Keratinocyte (primary cell): ENCODE measurements at regions not wholly inside any gene's neighbourhood (a gene's known extent, or its start where the extent isn't known, plus 50 kb on each side); places are given as distances from the start of the nearest gene placed in this dataset.

ENCODE experiments used
- DNase-seq: peaks from one replicate; pipeline ENCODE4 v3.0.0-alpha.2; 2011; ENCODE audit warnings: low read depth, missing footprints, low spot score
- FAIRE-seq: peaks from 2 replicates; lab custom pipeline; 2011; peaks lifted over from hg19 to GRCh38; lab: Jason Lieb, UNC
- H2AFZ ChIP-seq: 2 replicates; pipeline ENCODE4 v1.6.0; 2012; ENCODE audit warnings: low read length, control low read depth, inconsistent platforms; ENCODE audit not compliant: control insufficient read depth
- H3K27ac ChIP-seq: 2 replicates; pipeline ENCODE4 v1.5.1; 2011; ENCODE audit warnings: low read length; ENCODE audit not compliant: control insufficient read depth, insufficient read depth
- H3K27me3 ChIP-seq: 3 replicates; pipeline ENCODE4 v1.6.0; 2011; ENCODE audit warnings: low read length; ENCODE audit not compliant: control insufficient read depth, insufficient read depth; ENCODE audit errors: extremely low read depth
- H3K36me3 ChIP-seq, 2 experiments: 2 replicates in 1 of 2; 3 replicates in 1 of 2; pipeline ENCODE4 v1.5.1; 2011; ENCODE audit warnings: low read length in 2 of 2, mild to moderate bottlenecking in 1 of 2; ENCODE audit not compliant: control insufficient read depth in 2 of 2, insufficient read depth in 2 of 2; ENCODE audit errors: extremely low read depth in 1 of 2
- H3K4me1 ChIP-seq: 3 replicates; pipeline ENCODE4 v1.5.1; 2011; ENCODE audit warnings: low read length; ENCODE audit not compliant: control insufficient read depth, insufficient read depth; ENCODE audit errors: extremely low read depth
- H3K4me2 ChIP-seq: 3 replicates; pipeline ENCODE4 v1.6.0; 2011; ENCODE audit warnings: low read depth, low read length; ENCODE audit not compliant: control insufficient read depth, insufficient read depth; ENCODE audit errors: extremely low read depth
- H3K4me3 ChIP-seq, 3 experiments: fragments of 200-600 bp in 1 of 3; sonication (generic) in 1 of 3; 2 replicates in 2 of 3; 3 replicates in 1 of 3; pipeline ENCODE4 v1.5.1; 2011 to 2016; ENCODE audit warnings: low read length in 3 of 3, mild to moderate bottlenecking in 3 of 3, control low read depth in 2 of 3, inconsistent platforms in 1 of 3, low read depth in 1 of 3, mixed read lengths in 1 of 3, mixed run types in 1 of 3, moderate library complexity in 1 of 3; ENCODE audit not compliant: control insufficient read depth in 2 of 3, insufficient read depth in 2 of 3; ENCODE audit errors: extremely low read depth in 1 of 3
- H3K79me2 ChIP-seq: 2 replicates; pipeline ENCODE4 v1.6.0; 2012; ENCODE audit warnings: low read length; ENCODE audit not compliant: control insufficient read depth, insufficient read depth
- H3K9ac ChIP-seq: 3 replicates; pipeline ENCODE4 v1.6.0; 2011; ENCODE audit warnings: low read length; ENCODE audit not compliant: control insufficient read depth, insufficient read depth; ENCODE audit errors: extremely low read depth
- H3K9me1 ChIP-seq: 3 replicates; pipeline ENCODE4 v1.6.0; 2011; ENCODE audit warnings: low read length; ENCODE audit not compliant: control insufficient read depth, insufficient read depth; ENCODE audit errors: extremely low read depth
- H3K9me3 ChIP-seq: 2 replicates; pipeline ENCODE4 v1.5.1; 2012; ENCODE audit warnings: low read depth, low read length; ENCODE audit not compliant: control insufficient read depth
- H4K20me1 ChIP-seq: 3 replicates; pipeline ENCODE4 v1.6.0; 2011; ENCODE audit warnings: low read length; ENCODE audit not compliant: control insufficient read depth, insufficient read depth; ENCODE audit errors: extremely low read depth
- CTCF ChIP-seq, 3 experiments: IDR thresholded peaks in 1 of 3; conservative IDR thresholded peaks in 1 of 3; optimal IDR thresholded peaks in 1 of 3; 2 replicates in 2 of 3; 3 replicates in 1 of 3; pipeline versions ENCODE3 to v1.5.1; 2011; ENCODE audit warnings: low read length in 3 of 3, mild to moderate bottlenecking in 3 of 3, moderate library complexity in 2 of 3, control low read depth in 1 of 3, inconsistent platforms in 1 of 3; ENCODE audit not compliant: insufficient read depth in 2 of 3; ENCODE audit errors: extremely low read depth in 1 of 3
- EZH2 ChIP-seq: IDR thresholded peaks from one replicate; pipeline ENCODE4 v1.6.1; 2012; ENCODE audit warnings: inconsistent platforms, mild to moderate bottlenecking, low read length, moderate library complexity
- dilution Hi-C: fragments of 300-500 bp; cut with MboI; formaldehyde crosslinking; loops from one replicate; pipeline ENCODE4 v1.7.0; 2020; ENCODE audit warnings: low sequenced_read_pairs; ENCODE audit not compliant: extremely low pct_ligation_motif_present

- Histone ChIP-seq H4K20me1 (no peaks in the 10 kb centered on the region), H3K9me3 (no peaks in the 10 kb centered on the region), H3K36me3 (no peaks in the 10 kb centered on the region), H3K4me3 (no peak overlapping the region), H2AFZ (no peak overlapping the region), H3K27ac (no peak overlapping the region), H3K4me2 (no peak overlapping the region), H3K9ac (no peak overlapping the region), H3K9me1 (no peaks in the 10 kb centered on the region), H3K4me1 (no peaks in the 10 kb centered on the region), H3K27me3 (no peaks in the 10 kb centered on the region), H3K79me2 (no peaks in the 10 kb centered on the region)
- dilution Hi-C loops = no loop called here
- DNase-seq = no peak
- FAIRE-seq = no peak
- TF ChIP-seq CTCF (optimal IDR thresholded peaks at IDR 0.05 in 1 of 3, IDR thresholded peaks at IDR 0.05 in 1 of 3, conservative IDR thresholded peaks at IDR 0.05 in 1 of 3; ENCODE audit: extremely low read depth in 1 of 3, insufficient read depth in 2 of 3, low read length in 3 of 3) = no peak
- no peak for TF ChIP-seq EZH2
These were observed 138.6 kb upstream of the SFRP2 start for GRCh38 chr4:153927451-153927850.

DNA sequence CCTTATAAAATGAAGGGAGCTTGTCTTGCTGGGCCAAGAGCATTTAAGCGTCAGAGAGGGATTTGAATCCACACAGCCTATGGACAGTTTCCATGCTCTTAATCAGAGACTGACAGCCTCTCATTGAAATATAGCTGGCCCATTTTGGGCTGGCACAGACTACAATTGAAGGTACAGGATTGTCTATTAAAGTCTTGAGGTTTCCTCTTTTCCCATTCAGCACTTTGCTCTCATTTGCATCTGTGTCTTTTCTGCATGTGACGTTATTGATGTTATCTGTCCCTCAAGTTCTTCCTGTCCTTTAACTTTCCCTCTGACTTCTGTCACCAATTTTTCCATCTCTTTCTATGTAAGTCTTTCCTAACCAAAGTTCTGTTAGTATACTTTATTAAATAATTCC, 133.3 kb upstream of the SFRP2 start:
- FAIRE-seq (no peak), DNase-seq (no peak)
- Histone ChIP-seq H3K9me3 (no peaks in the 10 kb centered on the region), H3K27ac (no peak overlapping the region), H3K79me2 (no peaks in the 10 kb centered on the region), H3K4me2 (no peak overlapping the region), H3K36me3 (no peaks in the 10 kb centered on the region), H2AFZ (no peak overlapping the region), H3K9ac (no peak overlapping the region), H4K20me1 (no peaks in the 10 kb centered on the region), H3K4me3 (no peak overlapping the region), H3K27me3 (no peaks in the 10 kb centered on the region), H3K4me1 (no peaks in the 10 kb centered on the region), H3K9me1 (no peaks in the 10 kb centered on the region)
- dilution Hi-C loops = no loop called here
- TF ChIP-seq CTCF (optimal IDR thresholded peaks at IDR 0.05 in 1 of 3, IDR thresholded peaks at IDR 0.05 in 1 of 3, conservative IDR thresholded peaks at IDR 0.05 in 1 of 3; ENCODE audit: extremely low read depth in 1 of 3, insufficient read depth in 2 of 3, low read length in 3 of 3) (no peak), EZH2 (no peak)
